ENCODE measurements at regions not wholly inside any gene's neighbourhood (a gene's known extent, or its start where the extent isn't known, plus 50 kb on each side); places are given as distances from the start of the nearest gene placed in this dataset.

DNA sequence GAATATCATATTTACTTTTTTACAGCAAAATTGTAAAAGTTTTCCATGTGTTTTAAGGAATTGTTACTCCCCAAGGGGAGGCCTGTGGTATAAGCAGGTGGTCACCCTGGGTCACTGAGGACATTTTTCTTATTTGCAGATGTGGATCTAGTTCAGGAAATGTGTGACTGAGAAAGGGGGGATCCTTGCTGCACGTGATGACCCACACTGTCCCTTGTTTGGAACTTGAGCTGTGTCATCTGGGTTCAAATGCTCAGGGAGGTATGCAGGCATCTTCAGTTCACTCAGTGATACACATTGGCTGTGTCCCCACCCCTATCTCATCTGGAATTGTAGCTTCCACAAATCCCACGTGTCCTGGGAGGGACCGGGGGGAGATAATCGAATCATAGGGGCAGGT, 431.9 kb upstream of the CDH4 start:
- DNase-seq, result no peak
- H3K4me3 ChIP-seq (ENCODE audit: low read length), result no peak overlapping the region
- H3K36me3 ChIP-seq (ENCODE audit: insufficient read depth, low read length), result no peaks in the 10 kb centered on the region
- Mint-ChIP-seq H3K36me3 (ENCODE audit: low read depth) (no peaks in the 10 kb centered on the region), H3K27me3 (peaks cover 10% of the 10 kb centered on the region), H3K9me3 (no peaks in the 10 kb centered on the region), H3K4me1 (ENCODE audit: low read depth) (peaks cover 15% of the 10 kb centered on the region), H3K4me3 (no peak overlapping the region), H3K27ac (no peak overlapping the region)
- no peak for ATAC-seq (ENCODE audit: poor library complexity)
- H3K4me1 ChIP-seq (ENCODE audit: insufficient read depth, low read length), result no peaks in the 10 kb centered on the region
- H3K27me3 ChIP-seq (ENCODE audit: control insufficient read depth in 1 of 2, insufficient read depth in 2 of 2, low read length in 2 of 2), result no peaks in the 10 kb centered on the region
- TF ChIP-seq, protein P1, sequence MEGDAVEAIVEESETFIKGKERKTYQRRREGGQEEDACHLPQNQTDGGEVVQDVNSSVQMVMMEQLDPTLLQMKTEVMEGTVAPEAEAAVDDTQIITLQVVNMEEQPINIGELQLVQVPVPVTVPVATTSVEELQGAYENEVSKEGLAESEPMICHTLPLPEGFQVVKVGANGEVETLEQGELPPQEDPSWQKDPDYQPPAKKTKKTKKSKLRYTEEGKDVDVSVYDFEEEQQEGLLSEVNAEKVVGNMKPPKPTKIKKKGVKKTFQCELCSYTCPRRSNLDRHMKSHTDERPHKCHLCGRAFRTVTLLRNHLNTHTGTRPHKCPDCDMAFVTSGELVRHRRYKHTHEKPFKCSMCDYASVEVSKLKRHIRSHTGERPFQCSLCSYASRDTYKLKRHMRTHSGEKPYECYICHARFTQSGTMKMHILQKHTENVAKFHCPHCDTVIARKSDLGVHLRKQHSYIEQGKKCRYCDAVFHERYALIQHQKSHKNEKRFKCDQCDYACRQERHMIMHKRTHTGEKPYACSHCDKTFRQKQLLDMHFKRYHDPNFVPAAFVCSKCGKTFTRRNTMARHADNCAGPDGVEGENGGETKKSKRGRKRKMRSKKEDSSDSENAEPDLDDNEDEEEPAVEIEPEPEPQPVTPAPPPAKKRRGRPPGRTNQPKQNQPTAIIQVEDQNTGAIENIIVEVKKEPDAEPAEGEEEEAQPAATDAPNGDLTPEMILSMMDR (IDR thresholded peaks at IDR 0.05), result no peak
- H3K9me3 ChIP-seq (ENCODE audit: control insufficient read depth in 1 of 2, insufficient read depth in 1 of 2, low read length in 2 of 2), result peaks cover 0 to 3% of the 10 kb centered on the region in 2 experiments
- POLR2A ChIA-PET, result no interaction called here
- CTCF ChIA-PET, result no interaction called here
- intact Hi-C loops (cut with DNase I, micrococcal nuclease), result no loop called here
- no peak overlapping the region for H3K27ac ChIP-seq (ENCODE audit: low read depth in 1 of 2, low read length in 2 of 2)

DNA sequence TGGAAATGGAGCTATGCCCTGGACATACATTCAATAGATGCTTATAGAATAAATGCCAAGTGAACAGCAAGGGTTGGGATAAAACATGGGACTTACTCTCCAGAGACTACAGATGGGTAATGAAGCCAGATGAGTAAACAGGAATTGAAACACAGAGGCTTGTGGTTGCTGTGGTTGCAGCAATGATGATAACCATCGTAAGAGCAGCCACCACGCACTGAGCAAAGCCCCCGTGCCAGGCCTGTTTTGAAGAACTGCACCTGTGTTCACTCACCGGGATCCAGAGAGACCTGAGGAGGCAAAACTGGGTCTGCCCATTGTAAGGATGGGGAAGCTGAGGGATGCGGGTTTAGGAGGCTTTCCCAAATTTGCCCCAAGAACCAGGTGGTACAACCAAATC, 431.1 kb upstream of the CDH4 start:
- peaks cover 15% of the 10 kb centered on the region for H3K4me1 Mint-ChIP-seq (ENCODE audit: low read depth)
- no peaks in the 10 kb centered on the region for H3K4me1 ChIP-seq (ENCODE audit: insufficient read depth, low read length)
- DNase-seq, result peak in 1 of 14 experiments; percentile 18
- H3K4me3 Mint-ChIP-seq, result no peak overlapping the region
- no peak for ATAC-seq (ENCODE audit: poor library complexity)
- ChIA-PET CTCF (no interaction called here), POLR2A (no interaction called here)
- H3K36me3 ChIP-seq (ENCODE audit: insufficient read depth, low read length), result no peaks in the 10 kb centered on the region
- TF ChIP-seq, protein P1 (IDR thresholded peaks at IDR 0.05), result no peak
- no peaks in the 10 kb centered on the region for H3K9me3 ChIP-seq (ENCODE audit: control insufficient read depth in 1 of 2, insufficient read depth in 1 of 2, low read length in 2 of 2)
- peaks cover 10% of the 10 kb centered on the region for H3K27me3 Mint-ChIP-seq
- H3K4me3 ChIP-seq (ENCODE audit: low read length), result no peak overlapping the region
- intact Hi-C loops (cut with DNase I, micrococcal nuclease), result no loop called here
- no peak overlapping the region for H3K27ac ChIP-seq (ENCODE audit: low read depth in 1 of 2, low read length in 2 of 2)
- no peaks in the 10 kb centered on the region for H3K27me3 ChIP-seq (ENCODE audit: control insufficient read depth in 1 of 2, insufficient read depth in 2 of 2, low read length in 2 of 2)
- no peaks in the 10 kb centered on the region for H3K9me3 Mint-ChIP-seq
- no peak overlapping the region for H3K27ac Mint-ChIP-seq
- H3K36me3 Mint-ChIP-seq (ENCODE audit: low read depth), result no peaks in the 10 kb centered on the region

DNA sequence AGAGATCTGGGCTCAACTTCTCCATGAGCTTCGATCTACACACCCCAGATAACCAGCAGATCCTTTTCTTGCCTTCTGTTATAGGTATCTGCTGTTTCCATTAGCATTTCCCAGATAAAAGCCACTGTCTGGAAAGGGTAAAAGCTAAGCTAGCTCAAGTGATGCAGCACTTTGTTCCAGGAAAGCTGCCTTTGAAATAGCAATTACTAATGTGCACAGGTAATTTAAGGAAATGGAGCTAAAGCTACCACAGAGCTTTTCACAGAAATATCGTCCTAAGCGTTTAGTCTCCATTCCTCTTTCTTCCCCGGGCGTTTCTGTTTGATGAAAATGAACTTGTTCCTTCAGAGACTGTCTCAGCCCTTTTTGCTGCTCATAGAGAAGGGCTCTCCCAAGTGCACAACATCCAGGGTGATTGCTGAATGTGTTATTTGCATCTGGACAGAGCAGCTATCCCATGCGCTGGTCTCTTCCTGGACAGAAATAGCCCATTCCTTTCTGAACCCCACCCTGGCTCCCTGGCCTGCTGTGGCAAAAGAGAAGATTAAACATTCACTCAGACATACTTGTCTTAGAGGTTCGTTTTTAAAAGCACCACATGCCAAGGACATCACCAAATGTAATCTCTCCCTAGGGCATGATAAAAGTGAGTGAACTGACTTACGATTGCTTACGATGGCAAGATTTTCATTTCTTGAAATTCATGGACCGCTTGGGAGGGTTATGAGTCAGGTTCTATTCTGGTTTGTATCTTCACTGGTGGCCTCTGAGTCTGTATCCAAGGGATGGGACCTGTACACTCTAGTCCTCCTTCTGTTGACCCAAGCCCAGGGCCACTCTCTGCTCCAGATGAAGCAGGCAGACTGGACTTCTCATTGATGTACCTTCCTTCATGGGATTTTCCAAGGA, 429.1 kb upstream of the CDH4 start:
- H3K4me1 Mint-ChIP-seq (ENCODE audit: low read depth), result peaks cover 15% of the 10 kb centered on the region
- intact Hi-C loops (cut with DNase I, micrococcal nuclease), result no loop called here
- no peak for ATAC-seq (ENCODE audit: poor library complexity)
- TF ChIP-seq, protein P1 (IDR thresholded peaks at IDR 0.05), result no peak
- ChIA-PET POLR2A (no interaction called here), CTCF (no interaction called here)
- Histone ChIP-seq H3K36me3 (ENCODE audit: insufficient read depth, low read length) (no peaks in the 10 kb centered on the region), H3K9me3 (ENCODE audit: control insufficient read depth in 1 of 2, insufficient read depth in 1 of 2, low read length in 2 of 2) (no peaks in the 10 kb centered on the region), H3K27me3 (ENCODE audit: control insufficient read depth in 1 of 2, insufficient read depth in 2 of 2, low read length in 2 of 2) (no peaks in the 10 kb centered on the region), H3K27ac (ENCODE audit: low read depth in 1 of 2, low read length in 2 of 2) (no peak overlapping the region), H3K4me1 (ENCODE audit: insufficient read depth, low read length) (no peaks in the 10 kb centered on the region), H3K4me3 (ENCODE audit: low read length) (no peak overlapping the region)
- H3K9me3 Mint-ChIP-seq, result no peaks in the 10 kb centered on the region
- H3K36me3 Mint-ChIP-seq (ENCODE audit: low read depth), result no peaks in the 10 kb centered on the region
- peaks cover 10% of the 10 kb centered on the region for H3K27me3 Mint-ChIP-seq
- no peak for DNase-seq
- H3K4me3 Mint-ChIP-seq, result no peak overlapping the region
- H3K27ac Mint-ChIP-seq, result no peak overlapping the region

Measured in CD4-positive, alpha-beta T cell (primary cell).